Testis (tissue), 2 donors: ENCODE measurements at regions not wholly inside any gene's neighbourhood (a gene's known extent, or its start where the extent isn't known, plus 50 kb on each side); places are given as distances from the start of the nearest gene placed in this dataset.
"Not testable (repeated sequence)": the region's sequence is repeated elsewhere in the genome, so short reads cannot be mapped to it uniquely, and the experiment has no call there.

Experiments used
- POLR2A ChIP-seq: fragments of 450-650 bp; IDR thresholded peaks from one replicate; pipeline ENCODE4 v1.6.1; 2017; ENCODE audit warnings: antibody characterized with exemption, mild to moderate bottlenecking, moderate library complexity
- TF ChIP-seq, protein P1 (sequence below), 3 experiments: fragments of 450-650 bp in 2 of 3; fragments of 200-600 bp in 1 of 3; sonication (generic) in 1 of 3; IDR thresholded peaks; one replicate each; pipeline ENCODE4 v1.5.1; 2016 to 2019; ENCODE audit warnings: antibody characterized with exemption in 3 of 3, mild to moderate bottlenecking in 2 of 3, moderate library complexity in 1 of 3

DNA sequence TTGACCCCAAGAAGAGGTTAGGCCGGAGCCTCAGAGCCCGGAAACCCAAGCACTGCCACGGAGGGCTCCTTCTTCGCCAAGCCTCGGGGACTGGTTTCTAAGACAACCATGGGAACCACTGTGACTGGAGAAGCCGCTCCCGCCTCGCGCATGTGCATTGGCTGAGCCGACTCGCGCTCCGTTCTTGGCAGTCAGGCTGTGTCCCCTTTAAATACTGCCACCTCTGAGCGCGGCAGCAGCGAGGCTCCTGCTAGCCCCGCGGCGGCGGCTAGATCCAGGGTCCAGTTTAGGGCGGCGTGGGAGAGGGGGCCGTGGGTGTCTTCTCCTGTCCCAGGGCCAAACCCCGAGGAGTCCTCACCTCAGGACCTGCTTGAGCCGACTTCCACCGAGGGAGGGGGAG lies 457.1 kb upstream of the ZNG1F start:
- TF ChIP-seq, protein P1, sequence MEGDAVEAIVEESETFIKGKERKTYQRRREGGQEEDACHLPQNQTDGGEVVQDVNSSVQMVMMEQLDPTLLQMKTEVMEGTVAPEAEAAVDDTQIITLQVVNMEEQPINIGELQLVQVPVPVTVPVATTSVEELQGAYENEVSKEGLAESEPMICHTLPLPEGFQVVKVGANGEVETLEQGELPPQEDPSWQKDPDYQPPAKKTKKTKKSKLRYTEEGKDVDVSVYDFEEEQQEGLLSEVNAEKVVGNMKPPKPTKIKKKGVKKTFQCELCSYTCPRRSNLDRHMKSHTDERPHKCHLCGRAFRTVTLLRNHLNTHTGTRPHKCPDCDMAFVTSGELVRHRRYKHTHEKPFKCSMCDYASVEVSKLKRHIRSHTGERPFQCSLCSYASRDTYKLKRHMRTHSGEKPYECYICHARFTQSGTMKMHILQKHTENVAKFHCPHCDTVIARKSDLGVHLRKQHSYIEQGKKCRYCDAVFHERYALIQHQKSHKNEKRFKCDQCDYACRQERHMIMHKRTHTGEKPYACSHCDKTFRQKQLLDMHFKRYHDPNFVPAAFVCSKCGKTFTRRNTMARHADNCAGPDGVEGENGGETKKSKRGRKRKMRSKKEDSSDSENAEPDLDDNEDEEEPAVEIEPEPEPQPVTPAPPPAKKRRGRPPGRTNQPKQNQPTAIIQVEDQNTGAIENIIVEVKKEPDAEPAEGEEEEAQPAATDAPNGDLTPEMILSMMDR (IDR thresholded peaks at IDR 0.05), result not testable (repeated sequence)
- not testable (repeated sequence) for TF ChIP-seq POLR2A
